HG03139 (cell line): ENCODE measurements at regions not wholly inside any gene's neighbourhood (a gene's known extent, or its start where the extent isn't known, plus 50 kb on each side); places are given as distances from the start of the nearest gene placed in this dataset.
A peak's percentile ranks its signal among the peaks of the same experiment; 100 is the strongest.

Experiments used
- ATAC-seq: cut with Tn5 transposase; IDR thresholded peaks from one replicate; pipeline ENCODE4 v1.9.1; 2021; ENCODE audit not compliant: unreplicated experiment

DNA sequence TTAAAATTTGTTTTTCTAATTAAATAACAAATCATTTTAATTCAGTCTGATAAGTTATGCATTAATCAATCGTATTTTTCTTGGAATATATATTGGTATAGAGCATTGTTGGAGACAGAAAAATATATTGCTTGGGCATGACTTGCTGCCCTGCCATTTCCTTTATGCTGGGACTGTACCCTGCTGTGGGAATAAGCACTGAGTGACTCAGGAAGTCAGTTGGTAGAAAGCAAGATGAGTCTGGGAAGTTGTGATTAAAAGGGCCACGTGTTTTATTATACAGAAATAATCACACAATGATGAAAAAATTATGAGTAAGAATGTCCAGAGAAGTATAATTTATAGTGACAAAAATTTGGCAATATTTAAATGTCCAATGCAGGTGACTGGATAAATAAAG, 139.5 kb downstream of the KIF18A start:
- ATAC-seq = no peak

DNA sequence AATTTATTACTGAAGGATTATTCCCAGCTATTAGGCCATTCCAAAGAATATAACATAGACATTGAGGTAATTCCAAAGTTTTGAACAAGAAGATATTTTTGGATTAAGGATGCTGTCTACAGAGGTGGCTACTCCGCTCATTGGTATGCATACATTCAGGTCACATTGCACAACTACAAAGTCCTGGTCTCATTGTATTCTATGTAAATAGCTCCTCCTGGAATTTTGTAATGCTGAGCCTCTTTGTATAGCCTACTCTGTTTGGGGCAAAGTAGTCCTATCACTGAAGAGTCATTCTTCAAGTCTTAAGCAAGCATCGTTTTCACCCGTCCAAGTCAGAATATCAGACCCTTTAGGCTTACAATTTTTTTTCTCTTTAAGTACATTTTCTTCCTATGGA, 142.4 kb downstream of the KIF18A start:
- no peak for ATAC-seq

DNA sequence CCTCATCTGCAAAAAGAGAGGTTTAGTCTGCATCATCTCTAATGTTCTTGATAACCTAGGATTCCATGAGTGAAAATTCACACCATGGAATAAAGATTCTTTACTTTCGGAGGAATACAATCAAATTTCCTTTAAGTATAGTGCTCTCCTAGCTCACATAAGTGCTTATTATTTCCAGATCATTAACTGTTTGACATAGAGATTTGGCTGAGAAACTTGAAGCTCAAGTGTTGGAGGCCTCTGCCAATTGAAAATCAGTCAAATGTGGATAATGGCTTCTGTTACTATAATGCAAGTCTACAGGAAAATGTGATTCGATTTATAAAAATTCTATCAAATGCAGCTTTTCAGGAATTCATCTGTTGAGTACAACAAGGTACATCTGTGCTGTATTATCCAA, 144.6 kb downstream of the KIF18A start:
- no peak for ATAC-seq

DNA sequence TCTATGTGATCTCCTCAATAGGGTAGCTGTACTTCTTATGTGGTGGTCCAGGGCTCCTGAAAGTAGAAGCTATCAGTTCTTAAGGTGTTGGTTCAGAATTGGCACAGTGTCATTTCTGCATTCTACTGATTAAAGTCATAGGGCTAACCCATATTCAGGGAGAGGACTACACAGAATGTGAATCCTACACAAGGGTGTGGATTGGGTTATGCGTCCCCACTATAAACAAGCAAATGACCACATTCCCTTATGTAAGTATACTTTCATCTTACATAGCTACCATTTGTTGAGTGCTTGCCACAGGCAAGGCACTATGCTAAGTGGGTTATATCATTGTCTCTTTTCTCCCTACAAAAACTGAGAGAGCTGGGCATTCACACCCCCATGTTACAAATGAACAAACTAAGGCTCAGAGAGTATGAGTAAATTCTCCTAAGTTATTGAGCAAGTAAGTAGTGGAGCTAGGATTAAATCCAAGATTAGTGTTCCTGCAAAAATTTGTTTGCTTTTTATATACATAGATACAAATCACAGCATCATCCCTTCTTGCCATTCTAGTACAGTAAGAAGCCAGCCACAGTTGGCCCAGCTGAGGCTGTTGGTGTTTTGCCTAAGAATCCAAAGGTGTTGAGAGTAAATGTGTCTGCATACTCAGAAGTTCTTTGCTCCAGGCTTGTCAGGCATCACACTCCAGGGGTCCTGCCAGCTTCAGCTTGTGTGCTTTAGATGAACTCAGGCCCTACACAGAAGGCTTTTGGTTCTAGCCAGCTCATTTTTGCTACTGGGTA, 157.8 kb downstream of the KIF18A start:
- ATAC-seq = no peak

DNA sequence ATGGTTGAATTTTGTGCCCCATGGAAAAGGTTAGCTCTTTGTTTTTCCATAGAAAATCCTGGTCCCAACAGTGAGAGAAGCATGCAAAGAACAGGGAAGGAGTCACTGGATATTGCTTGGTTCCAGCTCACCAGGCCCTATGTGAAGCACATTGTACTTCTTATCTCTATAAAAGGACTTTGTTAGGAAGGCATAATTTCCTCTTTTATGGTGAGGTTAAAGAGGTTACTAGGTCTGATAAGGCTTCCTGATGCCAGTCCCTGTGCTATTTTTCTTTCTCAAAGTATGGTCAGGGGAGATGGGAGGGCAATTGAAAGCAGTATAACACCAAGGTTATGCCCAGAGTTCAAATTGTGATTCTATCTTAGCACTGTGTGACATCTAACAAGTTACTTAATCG, 162.6 kb downstream of the KIF18A start:
- ATAC-seq = no peak

DNA sequence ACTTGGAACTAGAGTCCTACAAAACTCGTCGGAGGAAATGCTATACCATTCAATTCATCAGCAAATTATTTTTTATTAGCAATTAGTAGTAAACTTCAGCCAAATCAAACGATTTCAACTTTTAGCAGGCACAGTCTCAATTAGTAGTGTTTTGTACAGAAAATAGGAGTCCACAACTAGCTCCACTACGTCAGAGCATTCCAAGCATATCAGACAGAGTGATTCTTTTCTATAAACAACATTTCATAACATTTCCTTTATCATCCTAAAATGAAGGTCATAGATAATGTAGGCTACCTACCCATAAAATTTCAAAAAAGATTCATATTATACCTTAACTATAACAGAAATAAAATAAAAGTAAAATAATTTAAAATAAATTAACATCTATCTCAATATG, 169.9 kb downstream of the KIF18A start:
- ATAC-seq = no peak

DNA sequence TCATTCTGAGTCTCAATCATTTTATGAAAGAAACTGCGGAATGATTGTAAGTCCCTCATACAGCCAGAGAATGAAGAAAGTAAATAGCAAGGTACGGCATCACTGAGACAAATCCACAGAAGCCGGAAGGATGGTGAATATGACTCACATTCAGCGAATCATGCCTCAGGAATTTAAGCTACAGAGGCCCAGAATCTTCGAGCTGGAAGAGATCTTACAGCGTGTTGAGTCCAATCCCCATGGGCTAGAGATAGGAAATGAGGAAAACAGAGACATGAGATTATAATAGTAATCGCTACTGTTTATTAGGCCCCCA, 173.2 kb downstream of the KIF18A start:
- no peak for ATAC-seq

DNA sequence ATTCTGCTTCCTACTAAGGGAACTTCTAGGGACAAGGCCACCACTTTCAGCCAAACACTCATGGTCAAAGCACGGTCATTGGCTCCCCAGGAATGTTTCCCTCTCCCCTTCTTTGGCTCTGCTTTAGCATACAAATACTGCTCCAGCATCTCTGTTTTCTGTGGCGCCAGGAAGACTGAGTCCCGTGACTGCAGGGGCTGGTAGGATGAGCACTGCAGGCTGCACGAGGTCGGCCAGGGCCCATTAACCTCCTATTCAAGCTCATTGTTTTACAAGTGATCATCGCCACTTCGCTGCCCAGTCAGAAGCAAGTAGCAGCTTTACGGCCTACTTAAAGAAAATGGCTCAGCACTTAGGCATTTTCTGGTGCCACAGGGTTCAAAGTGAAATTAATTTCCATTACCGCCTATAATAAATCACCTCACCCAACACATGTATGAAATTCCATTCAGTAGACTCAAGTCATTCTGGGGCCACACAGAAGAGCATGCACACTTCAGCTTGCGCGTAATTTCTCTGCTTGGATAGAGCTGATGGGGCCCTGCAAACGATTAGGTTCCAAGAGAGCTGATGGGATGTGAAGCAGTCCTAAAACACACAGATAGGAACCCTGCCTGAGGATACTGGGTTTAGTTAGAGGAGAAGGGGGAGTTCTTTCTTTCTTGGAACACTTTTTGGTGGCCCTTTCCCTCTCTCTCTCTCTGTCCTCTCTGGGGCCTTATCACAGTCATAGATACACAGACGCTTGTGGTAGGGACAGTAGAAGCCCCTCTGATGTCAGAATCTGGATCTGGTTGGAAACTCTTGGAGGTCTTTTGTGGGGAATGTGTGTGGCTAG, 173.7 kb downstream of the KIF18A start:
- ATAC-seq = no peak

DNA sequence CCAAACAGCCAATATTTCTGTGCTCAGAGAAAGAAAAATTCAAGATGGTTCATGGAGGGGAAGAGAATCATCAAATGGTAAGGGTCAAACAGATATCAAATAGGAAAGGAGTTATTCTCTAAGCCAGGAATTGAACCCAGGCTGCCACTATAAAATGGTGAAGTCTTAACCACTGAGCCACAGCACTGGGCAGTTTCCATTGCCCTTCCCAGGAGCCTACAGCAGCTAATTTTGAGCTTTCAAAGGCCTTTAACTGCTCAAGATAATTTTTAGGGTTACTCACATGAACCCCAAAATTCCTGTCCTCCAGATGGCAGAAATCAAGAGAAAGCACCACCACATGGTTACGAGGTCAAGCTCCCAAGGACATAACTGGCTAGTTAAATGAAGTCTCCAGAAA, 176.2 kb downstream of the KIF18A start:
- no peak for ATAC-seq

DNA sequence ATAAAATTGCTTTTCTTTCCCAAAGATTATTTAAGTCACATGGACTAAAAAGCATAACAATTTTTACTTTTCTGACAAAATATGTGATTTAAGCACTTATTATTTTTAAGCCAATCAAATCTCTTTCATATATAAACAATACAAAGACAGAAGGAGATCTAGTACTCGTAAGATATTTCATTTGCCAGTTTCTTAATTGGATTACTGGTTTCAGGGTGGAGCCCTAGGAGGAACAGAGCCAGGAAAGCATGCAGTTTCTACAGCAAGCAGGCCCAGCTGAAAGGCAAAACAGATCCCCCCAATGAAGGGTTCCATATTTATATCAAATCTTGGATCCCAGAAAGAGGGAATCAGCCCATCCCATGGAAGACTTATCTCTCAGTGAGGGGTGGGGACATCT, 177.0 kb downstream of the KIF18A start:
- no peak for ATAC-seq

DNA sequence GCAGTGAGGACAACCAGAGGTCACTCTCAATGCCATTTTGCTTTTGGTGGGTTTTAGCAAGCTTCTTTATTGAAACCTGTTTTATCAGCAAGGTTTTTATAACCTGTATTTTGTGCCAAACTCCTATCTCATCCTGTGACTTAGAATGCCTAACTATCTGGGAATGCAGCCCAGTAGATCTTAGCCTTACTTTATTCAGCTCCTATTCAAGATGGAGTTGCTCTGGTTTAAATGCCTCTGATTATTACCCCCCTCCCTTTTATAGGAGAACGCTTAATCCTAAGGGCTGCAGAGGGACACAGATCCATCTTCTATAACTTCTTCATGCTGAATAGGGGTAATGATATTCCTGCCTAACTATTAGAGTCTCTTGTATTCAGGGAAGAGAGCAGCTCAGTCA, 179.1 kb downstream of the KIF18A start:
- no peak for ATAC-seq

DNA sequence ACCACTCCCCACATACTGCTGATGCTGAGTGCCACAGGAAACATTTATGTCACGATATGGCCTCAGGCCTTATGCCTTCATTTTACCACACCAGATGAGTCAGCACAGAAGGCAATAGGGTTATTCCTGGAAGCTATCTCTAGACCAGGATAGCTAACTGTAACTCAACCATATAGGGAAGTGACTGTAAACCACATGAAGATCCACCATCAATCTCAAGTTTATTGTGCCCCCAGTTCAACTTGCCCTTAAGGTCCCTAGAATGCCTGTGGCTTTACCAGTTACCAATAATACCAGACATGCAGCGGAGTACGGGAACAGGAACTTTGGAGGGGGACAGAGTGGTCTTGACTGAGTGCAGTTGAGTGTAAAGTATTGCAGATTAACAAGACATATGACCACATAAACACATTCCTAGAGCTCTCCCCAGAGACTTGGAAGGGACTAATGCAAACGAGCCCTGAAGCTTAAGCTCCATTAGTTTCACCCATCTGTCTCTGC, 180.9 kb downstream of the KIF18A start:
- ATAC-seq = no peak

DNA sequence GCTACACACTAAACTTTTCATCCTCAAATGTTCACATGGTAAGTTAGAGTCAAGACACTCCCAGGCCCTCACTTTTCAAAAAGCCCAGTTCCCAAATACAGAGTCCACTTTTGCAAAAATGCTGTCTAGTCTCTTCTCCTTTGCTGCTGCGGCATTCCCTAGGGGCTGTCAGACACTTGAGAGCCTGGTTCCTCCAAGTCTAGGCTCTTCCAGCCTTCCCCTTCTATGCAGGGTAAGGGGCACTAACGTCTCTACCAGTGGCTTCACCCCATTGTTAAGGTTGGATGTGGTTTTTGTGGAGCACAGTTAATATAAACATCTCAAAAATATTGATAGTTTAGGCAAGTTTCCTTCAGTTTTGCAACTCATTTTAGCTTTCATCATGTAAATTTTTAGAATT, 181.5 kb downstream of the KIF18A start:
- ATAC-seq = no peak

DNA sequence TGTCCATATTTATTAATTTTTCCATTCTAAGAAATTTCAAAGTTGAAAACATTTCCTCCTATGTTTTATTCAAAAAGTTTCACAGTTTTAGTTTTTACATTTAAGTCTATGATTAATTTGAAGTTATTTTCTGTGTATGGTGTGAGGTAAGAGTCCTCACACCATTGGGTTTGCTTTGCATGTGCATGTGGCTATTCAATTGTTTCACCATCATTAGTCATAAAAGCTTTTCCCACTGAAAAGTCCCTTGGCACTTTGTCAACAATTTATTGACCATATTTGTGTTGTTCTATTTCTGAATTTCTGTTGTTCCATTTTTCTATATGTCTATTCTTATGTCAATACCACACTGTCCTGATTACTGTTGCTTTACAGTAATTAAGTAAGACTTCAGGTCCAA, 186.5 kb downstream of the KIF18A start:
- ATAC-seq = no peak

DNA sequence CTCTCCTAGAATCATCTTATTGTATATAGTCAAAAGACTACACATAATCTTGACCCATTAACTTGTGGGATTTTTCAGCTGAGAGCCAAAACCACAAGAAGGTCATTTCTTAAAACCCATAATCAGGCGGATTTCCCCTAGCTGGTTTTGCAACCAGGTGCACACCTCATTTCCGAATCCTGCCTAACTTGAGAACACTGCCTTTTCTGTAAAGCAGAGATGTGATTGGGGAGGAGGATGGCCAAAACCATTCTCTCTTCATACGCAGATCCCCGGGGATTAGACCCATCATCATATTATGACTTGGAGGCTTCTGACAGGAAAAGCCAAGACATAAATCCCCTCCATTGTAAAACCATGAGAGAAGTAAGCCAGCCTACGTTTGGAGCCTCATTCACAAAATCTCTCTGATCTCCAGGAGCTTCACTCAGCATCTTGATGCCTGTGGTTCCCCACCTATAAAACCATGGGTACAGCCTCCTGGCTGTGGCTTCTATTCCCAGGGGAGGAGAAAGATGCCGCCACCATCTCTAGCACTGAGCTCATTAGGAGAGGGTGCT, 191.3 kb downstream of the KIF18A start:
- ATAC-seq = peak; percentile 80

DNA sequence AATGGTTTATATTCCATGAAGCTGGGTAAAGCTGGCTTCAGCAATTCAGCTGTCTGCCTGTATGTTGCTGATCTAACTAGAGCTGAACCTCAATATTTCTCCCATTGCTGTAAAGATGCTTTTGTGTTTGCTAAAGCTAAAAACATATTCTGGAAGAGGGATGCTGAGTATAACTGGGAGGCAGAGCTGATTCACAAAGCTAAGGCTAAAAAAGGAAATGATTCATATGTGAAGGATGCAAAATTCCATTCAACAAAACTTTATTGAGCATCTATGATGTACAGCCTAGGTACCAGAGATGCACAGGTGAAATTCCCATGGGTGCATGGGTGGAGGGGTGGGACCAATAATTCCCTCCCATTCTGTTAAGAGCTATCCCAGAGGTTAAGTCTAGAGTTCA, 193.9 kb downstream of the KIF18A start:
- no peak for ATAC-seq

DNA sequence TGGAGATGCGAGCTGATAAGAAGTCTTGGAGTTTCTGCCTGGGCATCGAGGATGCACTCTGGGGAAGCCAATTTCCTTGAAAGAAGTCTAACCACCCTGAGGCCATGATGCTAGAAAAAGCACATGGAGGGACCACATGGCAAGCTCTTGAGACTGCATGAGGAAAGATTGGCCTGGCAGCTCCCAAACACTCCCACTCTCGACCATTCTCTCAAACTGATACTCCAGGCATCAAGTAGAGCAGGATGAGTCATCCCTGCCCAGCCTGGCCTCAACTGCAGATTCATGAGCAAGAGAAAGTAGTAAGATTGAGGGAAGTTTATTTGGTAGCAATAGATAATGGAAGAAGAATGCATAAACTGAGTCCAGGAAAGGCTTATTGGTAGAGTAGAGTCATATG, 194.3 kb downstream of the KIF18A start:
- no peak for ATAC-seq

DNA sequence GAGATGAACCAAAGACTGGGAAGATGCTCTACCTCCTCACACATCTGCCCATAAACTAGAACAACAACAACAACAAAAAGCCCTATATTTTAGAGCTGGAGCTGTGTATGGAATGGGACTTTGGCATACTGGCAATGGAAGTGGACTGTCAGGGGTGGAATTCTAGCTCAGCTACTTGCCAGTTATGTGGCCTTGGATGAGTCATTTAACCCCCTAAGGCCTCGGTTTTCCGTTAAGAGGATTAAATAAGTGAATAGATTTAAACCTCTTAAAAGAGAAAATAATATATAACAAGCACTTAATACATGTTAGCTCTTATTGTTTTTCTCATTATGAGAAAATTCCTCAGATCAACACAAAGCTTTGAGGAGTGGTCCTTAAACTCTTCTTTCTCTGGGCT, 195.0 kb downstream of the KIF18A start:
- ATAC-seq = no peak

DNA sequence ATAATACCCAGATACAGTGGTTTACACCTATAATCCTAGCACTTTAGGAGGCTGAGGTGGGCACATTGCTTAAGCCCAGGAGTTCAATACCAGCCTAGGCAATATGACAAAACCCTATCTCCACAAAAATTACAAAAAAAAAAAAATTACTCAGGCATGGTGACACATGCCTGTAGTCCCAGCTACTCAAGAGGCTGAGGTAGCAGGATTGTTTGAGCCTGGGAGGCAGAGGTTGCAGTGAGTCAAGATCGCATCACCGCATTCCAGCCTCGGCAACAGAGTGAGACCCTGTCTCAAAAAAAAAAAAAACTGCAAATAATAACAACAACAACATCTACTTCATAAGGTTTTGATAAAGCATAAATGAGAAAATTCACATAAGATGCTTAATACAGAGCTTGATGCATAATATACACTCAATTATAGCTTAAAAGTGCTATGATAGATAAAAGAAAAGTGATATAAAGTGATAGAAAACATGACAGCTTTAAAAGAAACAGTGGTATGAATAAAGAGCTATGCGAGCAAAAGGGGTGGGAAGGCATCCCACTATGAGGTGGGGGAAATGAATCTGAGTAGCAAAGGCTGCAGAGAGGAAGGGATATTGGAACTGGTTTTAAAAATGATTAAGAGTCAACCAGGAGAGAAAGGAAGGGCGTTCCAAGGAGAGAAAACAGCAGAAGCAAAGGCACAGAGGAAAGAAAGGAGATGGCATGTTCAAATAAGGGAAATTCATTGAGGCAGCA, 197.6 kb downstream of the KIF18A start:
- ATAC-seq = no peak

DNA sequence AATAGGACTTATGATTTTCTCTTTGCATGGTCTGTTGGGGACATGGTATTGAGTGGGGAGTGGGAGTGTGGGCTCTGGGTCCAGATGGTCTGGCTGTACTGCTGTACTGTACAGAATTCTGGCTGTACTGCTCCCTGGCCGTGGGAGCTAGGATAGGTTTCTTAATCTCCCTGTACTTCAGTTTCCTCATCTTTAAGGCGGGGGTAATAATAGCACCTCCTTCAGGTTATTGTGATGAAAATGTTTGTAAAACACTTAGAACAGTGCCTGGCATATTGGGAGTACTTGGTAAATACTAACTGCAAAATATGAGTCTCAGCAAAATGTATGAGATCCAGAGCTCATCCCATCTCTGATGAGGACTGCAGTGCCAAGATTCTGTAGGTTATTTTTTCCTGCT, 198.6 kb downstream of the KIF18A start:
- no peak for ATAC-seq

DNA sequence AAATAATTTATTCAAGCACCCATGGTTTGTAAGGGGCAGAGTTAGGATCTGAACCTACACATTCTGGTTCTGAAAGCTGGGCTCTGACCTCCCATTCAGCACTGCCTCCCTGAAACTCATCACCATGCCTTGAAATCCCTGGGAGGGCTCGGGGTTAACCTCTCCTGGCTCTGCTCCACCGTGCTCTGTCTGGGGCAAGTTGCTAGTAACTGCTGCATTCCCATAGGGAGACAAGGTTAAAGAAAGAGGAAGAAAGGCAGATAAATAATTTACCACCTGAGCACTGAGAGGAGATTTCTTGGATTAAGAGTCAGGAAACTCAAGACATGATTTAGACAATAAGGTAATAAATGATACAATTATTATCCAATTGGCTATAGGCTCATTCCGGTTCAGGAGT, 199.3 kb downstream of the KIF18A start:
- no peak for ATAC-seq
